Osteocyte (in vitro differentiated cells): ENCODE measurements at regions not wholly inside any gene's neighbourhood (a gene's known extent, or its start where the extent isn't known, plus 50 kb on each side); places are given as distances from the start of the nearest gene placed in this dataset.

Experiments
- DNase-seq: peaks from one replicate; pipeline ENCODE4 v3.0.0; 2021; ENCODE audit warnings: mixed read lengths; ENCODE audit not compliant: unreplicated experiment; ENCODE audit errors: extremely low spot score
- H3K27ac Mint-ChIP-seq: one replicate; pipeline ENCODE4 v1.8.0; 2021; ENCODE audit warnings: mild to moderate bottlenecking, mixed read lengths; ENCODE audit not compliant: unreplicated experiment
- H3K27me3 Mint-ChIP-seq: one replicate; pipeline ENCODE4 v1.8.0; 2021; ENCODE audit warnings: mixed read lengths; ENCODE audit not compliant: unreplicated experiment
- H3K36me3 Mint-ChIP-seq: one replicate; pipeline ENCODE4 v1.8.0; 2021; ENCODE audit warnings: mixed read lengths; ENCODE audit not compliant: unreplicated experiment
- H3K4me1 Mint-ChIP-seq: one replicate; pipeline ENCODE4 v1.8.0; 2021; ENCODE audit warnings: mixed read lengths; ENCODE audit not compliant: unreplicated experiment
- H3K4me3 Mint-ChIP-seq: one replicate; pipeline ENCODE4 v1.8.0; 2021; ENCODE audit warnings: mild to moderate bottlenecking, moderate library complexity, mixed read lengths; ENCODE audit not compliant: unreplicated experiment
- H3K9me3 Mint-ChIP-seq: one replicate; pipeline ENCODE4 v1.8.0; 2021; ENCODE audit warnings: mixed read lengths; ENCODE audit not compliant: unreplicated experiment
- TF ChIP-seq, protein P1 (sequence below): fragments of 200-600 bp; sonication (generic); IDR thresholded peaks from 2 replicates; pipeline ENCODE4 v1.5.0; 2021; ENCODE audit warnings: antibody characterized with exemption, mild to moderate bottlenecking, moderate library complexity

DNA sequence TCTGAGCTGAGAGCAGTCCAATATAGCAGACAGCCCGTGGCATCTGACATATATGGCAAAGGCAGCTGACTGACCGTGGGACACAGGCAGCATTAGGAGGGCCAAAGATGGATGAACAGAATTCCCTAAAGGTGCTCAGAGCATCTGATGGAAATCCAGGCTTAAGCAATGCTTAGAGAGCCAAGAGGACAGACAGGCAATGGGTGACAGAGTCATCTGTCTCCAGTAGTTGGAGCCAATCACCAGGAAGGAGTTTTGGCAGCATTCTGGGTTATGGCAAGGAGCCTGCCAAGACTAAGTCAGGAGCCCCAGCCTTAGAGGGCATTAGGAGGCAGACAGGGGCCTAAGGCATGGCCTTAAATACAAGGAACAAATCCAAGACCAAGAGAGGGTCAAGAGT lies 153.3 kb upstream of the USP9X start:
- Mint-ChIP-seq H3K36me3 (no peaks in the 10 kb centered on the region), H3K27me3 (no peaks in the 10 kb centered on the region), H3K4me1 (peaks cover 28% of the 10 kb centered on the region), H3K27ac (peak overlapping the region; percentile 96), H3K4me3 (no peak overlapping the region), H3K9me3 (peaks cover 29% of the 10 kb centered on the region)
- no peak for DNase-seq
- TF ChIP-seq, protein P1, sequence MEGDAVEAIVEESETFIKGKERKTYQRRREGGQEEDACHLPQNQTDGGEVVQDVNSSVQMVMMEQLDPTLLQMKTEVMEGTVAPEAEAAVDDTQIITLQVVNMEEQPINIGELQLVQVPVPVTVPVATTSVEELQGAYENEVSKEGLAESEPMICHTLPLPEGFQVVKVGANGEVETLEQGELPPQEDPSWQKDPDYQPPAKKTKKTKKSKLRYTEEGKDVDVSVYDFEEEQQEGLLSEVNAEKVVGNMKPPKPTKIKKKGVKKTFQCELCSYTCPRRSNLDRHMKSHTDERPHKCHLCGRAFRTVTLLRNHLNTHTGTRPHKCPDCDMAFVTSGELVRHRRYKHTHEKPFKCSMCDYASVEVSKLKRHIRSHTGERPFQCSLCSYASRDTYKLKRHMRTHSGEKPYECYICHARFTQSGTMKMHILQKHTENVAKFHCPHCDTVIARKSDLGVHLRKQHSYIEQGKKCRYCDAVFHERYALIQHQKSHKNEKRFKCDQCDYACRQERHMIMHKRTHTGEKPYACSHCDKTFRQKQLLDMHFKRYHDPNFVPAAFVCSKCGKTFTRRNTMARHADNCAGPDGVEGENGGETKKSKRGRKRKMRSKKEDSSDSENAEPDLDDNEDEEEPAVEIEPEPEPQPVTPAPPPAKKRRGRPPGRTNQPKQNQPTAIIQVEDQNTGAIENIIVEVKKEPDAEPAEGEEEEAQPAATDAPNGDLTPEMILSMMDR: no peak

DNA sequence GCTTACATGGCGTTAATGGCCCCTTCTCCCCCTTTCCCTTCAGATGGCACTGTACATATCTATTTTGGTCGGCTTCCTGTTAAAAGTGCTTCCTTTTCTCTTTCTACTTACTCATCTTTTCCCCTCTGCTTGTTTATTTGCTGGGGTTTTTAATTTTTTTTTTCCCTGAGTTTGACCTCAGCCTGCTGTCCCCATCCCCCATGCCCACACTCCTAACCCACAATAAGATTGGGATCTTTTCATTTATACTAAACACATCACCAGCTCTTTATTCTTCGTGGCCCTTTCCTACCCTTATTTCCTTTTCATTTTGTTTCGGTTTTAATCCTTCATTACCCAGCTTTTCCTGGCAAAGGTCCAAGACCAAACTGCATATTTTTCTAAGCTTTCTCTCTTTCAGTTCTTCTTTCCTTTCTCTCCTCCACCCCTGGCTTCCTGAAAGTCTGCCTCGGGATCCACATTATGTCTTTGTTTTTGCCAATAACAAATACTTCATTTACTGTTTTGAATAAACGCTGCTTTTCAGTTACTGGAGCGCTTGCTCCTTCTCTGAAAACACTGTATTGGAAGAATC lies 152.0 kb upstream of the USP9X start:
- Mint-ChIP-seq H3K4me3 (peak overlapping the region; percentile 72), H3K9me3 (peaks cover 18% of the 10 kb centered on the region), H3K4me1 (peaks cover 30% of the 10 kb centered on the region), H3K36me3 (no peaks in the 10 kb centered on the region), H3K27ac (peak overlapping the region; percentile 96), H3K27me3 (no peaks in the 10 kb centered on the region)
- DNase-seq: no peak
- TF ChIP-seq, protein P1: no peak

DNA sequence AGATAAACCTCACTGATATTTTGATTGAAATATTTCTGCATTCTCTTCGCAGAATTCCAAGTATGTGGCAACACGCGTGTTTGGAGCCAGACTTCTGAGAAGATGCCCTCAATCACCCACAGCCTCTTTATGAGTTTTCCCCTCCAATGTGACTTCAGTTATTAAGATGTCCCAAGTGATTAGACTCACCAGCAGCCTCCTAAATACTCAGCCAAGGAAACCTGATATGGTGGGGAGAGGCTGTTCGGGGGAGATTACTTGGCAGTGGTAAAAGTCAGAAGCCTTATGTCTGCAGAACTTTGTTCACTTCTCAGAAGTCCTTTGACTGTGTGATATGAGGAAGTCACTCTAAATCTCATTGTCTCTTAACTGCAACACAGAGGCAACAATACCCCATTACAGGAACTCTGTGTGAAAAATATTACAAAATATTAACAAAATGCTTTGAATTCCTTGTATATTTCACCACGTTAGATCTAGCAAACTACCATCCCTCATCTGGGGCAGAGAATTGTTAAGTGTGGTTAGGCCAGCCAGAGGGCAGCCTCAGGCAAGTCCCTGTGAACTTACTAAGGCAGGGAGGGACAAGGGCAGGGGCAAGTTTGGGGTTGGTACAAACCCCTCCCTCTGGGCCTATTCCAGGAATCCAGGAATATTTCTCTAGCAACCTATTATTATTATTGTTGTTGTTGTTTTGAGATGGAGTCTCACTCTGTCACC lies 151.4 kb upstream of the USP9X start:
- Mint-ChIP-seq H3K4me1 (peaks cover 33% of the 10 kb centered on the region), H3K36me3 (no peaks in the 10 kb centered on the region), H3K9me3 (peaks cover 11% of the 10 kb centered on the region), H3K27me3 (no peaks in the 10 kb centered on the region), H3K4me3 (peak overlapping the region; percentile 72), H3K27ac (peak overlapping the region; percentile 96)
- no peak for DNase-seq
- TF ChIP-seq, protein P1: peak; percentile 17

DNA sequence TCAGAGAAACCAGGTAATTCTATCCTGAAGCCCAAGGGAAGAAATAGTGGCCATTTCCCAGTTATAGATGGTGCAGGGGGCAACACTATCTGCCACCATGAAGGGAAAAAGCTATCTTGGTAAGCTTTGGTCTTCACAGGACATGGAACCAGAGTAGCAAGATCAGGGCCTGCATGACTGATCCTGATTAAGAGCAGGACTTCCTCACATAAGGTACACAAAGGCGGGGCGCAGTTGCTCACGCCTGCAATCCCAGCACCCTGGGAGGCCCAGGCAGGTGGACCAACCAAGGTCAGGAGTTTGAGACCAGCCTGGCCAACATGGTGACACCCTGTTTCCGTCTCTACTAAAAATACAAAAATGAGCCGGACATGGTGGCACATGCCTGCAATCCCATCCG lies 148.4 kb upstream of the USP9X start:
- DNase-seq: no peak
- Mint-ChIP-seq H3K9me3 (peaks cover 4% of the 10 kb centered on the region), H3K4me3 (no peak overlapping the region), H3K4me1 (peaks cover 33% of the 10 kb centered on the region), H3K27ac (no peak overlapping the region), H3K27me3 (no peaks in the 10 kb centered on the region), H3K36me3 (no peaks in the 10 kb centered on the region)
- TF ChIP-seq, protein P1: no peak

DNA sequence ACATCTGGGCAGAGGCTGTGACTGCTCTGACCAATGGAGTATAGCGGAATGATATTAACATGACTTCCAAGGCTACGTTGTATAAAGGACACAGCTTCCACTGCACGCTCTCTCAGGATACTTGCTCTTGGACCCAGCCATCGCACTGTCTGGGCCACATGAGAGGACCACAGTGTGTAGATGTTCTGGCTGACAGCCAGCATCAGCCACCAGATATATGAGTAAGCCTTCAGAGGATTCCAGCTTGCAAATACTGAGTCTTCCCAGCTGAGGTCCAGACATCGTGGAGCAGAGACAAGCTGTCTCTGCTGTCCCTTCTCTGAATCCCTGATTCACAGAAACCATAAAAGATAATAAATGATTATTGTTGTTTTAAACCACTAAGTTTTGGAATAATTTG lies 146.8 kb upstream of the USP9X start:
- Mint-ChIP-seq H3K36me3 (no peaks in the 10 kb centered on the region), H3K27me3 (no peaks in the 10 kb centered on the region), H3K27ac (no peak overlapping the region), H3K4me1 (peaks cover 19% of the 10 kb centered on the region), H3K4me3 (no peak overlapping the region), H3K9me3 (no peaks in the 10 kb centered on the region)
- TF ChIP-seq, protein P1: no peak
- no peak for DNase-seq
